H1 (cell line): ENCODE measurements at regions not wholly inside any gene's neighbourhood (a gene's known extent, or its start where the extent isn't known, plus 50 kb on each side); places are given as distances from the start of the nearest gene placed in this dataset.
A peak's percentile ranks its signal among the peaks of the same experiment; 100 is the strongest.

Source experiments
- ASH2L ChIP-seq: fragments of 200-600, 300-600 bp; sonication (generic); IDR thresholded peaks from one replicate; pipeline ENCODE4 v1.7.1; 2017; ENCODE audit warnings: low read length
- ATF2 ChIP-seq: IDR thresholded peaks from 2 replicates; pipeline ENCODE4 v1.6.1; 2012; ENCODE audit warnings: low read length, inconsistent platforms
- CBX8 ChIP-seq: fragments of 300-800, 300-1000 bp; sonication (generic); IDR thresholded peaks from 2 replicates; pipeline ENCODE4 v1.7.1; 2016; ENCODE audit warnings: low read depth, low read length, borderline replicate concordance
- CREB1 ChIP-seq: IDR thresholded peaks from 2 replicates; pipeline ENCODE4 v1.6.1; 2012; ENCODE audit warnings: inconsistent platforms
- FOSL1 ChIP-seq: IDR thresholded peaks from 2 replicates; pipeline ENCODE4 v1.6.1; 2011; ENCODE audit warnings: mild to moderate bottlenecking, low read depth, low read length, moderate library complexity; ENCODE audit not compliant: insufficient read depth
- HDAC2 ChIP-seq, 2 experiments: fragments of 300-600 bp in 1 of 2; sonication (generic) in 1 of 2; IDR thresholded peaks; 2 replicates each; pipeline ENCODE4 v1.6.1; 2011 to 2012; ENCODE audit warnings: low read depth in 2 of 2, low read length in 2 of 2, mild to moderate bottlenecking in 2 of 2, moderate library complexity in 2 of 2, borderline replicate concordance in 1 of 2, inconsistent platforms in 1 of 2
- NRF1 ChIP-seq: IDR thresholded peaks from 2 replicates; pipeline ENCODE4 v1.6.1; 2011; ENCODE audit warnings: mild to moderate bottlenecking, low read depth, low read length, improper control_type of control experiment
- POLR2A ChIP-seq, 2 experiments: IDR thresholded peaks; 1 replicate in 1 of 2; 2 replicates in 1 of 2; pipeline ENCODE4 v1.6.1; 2011; ENCODE audit warnings: low read depth in 2 of 2, low read length in 2 of 2, mild to moderate bottlenecking in 2 of 2; ENCODE audit errors: control extremely low read depth in 1 of 2
- RBBP5 ChIP-seq: IDR thresholded peaks from 2 replicates; pipeline ENCODE4 v1.7.1; 2012; ENCODE audit warnings: low read depth, mild to moderate bottlenecking, inconsistent platforms, low read length, moderate library complexity, borderline replicate concordance
- RNF2 ChIP-seq: fragments of 200-900, 300-1000 bp; sonication (generic); IDR thresholded peaks from 2 replicates; pipeline ENCODE4 v1.7.1; 2016; ENCODE audit warnings: borderline replicate concordance, low read depth, mild to moderate bottlenecking, antibody characterized with exemption, low read length; ENCODE audit not compliant: poor library complexity, severe bottlenecking; ENCODE audit errors: missing control alignments
- SP1 ChIP-seq: IDR thresholded peaks from 2 replicates; pipeline ENCODE4 v1.6.1; 2011; ENCODE audit warnings: low read depth, low read length
- SUZ12 ChIP-seq: fragments of 200-600 bp; sonication (generic); IDR thresholded peaks from 2 replicates; pipeline ENCODE4 v1.6.1; 2012; ENCODE audit warnings: mild to moderate bottlenecking, inconsistent platforms, low read length, moderate library complexity, mixed read lengths
- TBP ChIP-seq: IDR thresholded peaks from 2 replicates; pipeline ENCODE4 v1.6.1; 2011; ENCODE audit warnings: low read depth, low read length, improper control_type of control experiment
- YY1 ChIP-seq: IDR thresholded peaks from 2 replicates; pipeline ENCODE4 v1.6.1; 2011; ENCODE audit warnings: low read depth, mild to moderate bottlenecking, low read length

GRCh38 chr5:34411470-34412346 lies 244.4 kb upstream of the RAI14 start (continued):
- TF ChIP-seq FOSL1, result no peak
- TF ChIP-seq YY1, result peak; percentile 43; the same call in 1 of the 2 replicates
- peak; percentile 37; the same call in 1 of the 2 replicates for TF ChIP-seq TBP
- TF ChIP-seq RNF2, result no peak
- TF ChIP-seq CBX8, result no peak
- no peak for TF ChIP-seq SUZ12
- TF ChIP-seq ASH2L, result no peak
- TF ChIP-seq HDAC2 (IDR thresholded peaks at IDR 0.05; ENCODE audit: borderline replicate concordance in 1 of 2, low read depth in 2 of 2, low read length in 2 of 2), result peak in 1 of 2 experiments; percentile 95; a peak in 2 of 4 replicates
- TF ChIP-seq CREB1, result no peak
- TF ChIP-seq SP1, result peak; percentile 77; the same call in 1 of the 2 replicates
- 0 out of 2 replicates have a peak, but pooled peaks have one; percentile 23 for TF ChIP-seq RBBP5
- peak; percentile 61; the same call in 1 of the 2 replicates for TF ChIP-seq ATF2
- TF ChIP-seq POLR2A (IDR thresholded peaks at IDR 0.05; ENCODE audit: control extremely low read depth in 1 of 2, low read depth in 2 of 2, low read length in 2 of 2), result peak in 1 of 2 experiments; percentile 37; a peak in 1 of 3 replicates
- no peak for TF ChIP-seq NRF1
- TF ChIP-seq, all 59 proteins: peak for 22
